Spleen (tissue), 11 donors: ENCODE measurements at regions not wholly inside any gene's neighbourhood (a gene's known extent, or its start where the extent isn't known, plus 50 kb on each side); places are given as distances from the start of the nearest gene placed in this dataset.
"Not testable (repeated sequence)": the region's sequence is repeated elsewhere in the genome, so short reads cannot be mapped to it uniquely, and the experiment has no call there.

ENCODE experiments used
- DNase-seq: peaks from one replicate; pipeline ENCODE4 v3.0.0-alpha.2; 2020
- H3K27ac ChIP-seq, 8 donors: fragments of 200-600 bp; sonication (generic) in 7 of 8; 1 replicate in 4 of 8; 2 replicates in 4 of 8; pipeline versions ENCODE4 v1.5.0 to v1.8.0; 2016 to 2021; ENCODE audit warnings: inconsistent platforms in 4 of 8, mild to moderate bottlenecking in 4 of 8, moderate library complexity in 1 of 8
- H3K27me3 ChIP-seq, 7 donors: fragments of 200-600 bp; sonication (generic) in 6 of 7; replicated peaks in 1 of 7; 1 replicate in 4 of 7; 2 replicates in 3 of 7; pipeline versions ENCODE4 v1.5.0 to v1.8.0; 2016 to 2021; ENCODE audit warnings: inconsistent platforms in 3 of 7, mild to moderate bottlenecking in 1 of 7
- H3K36me3 ChIP-seq, 6 donors: fragments of 200-600 bp; sonication (generic) in 5 of 6; 1 replicate in 4 of 6; 2 replicates in 2 of 6; pipeline versions ENCODE4 v1.5.0 to v1.8.0; 2016 to 2021; ENCODE audit warnings: inconsistent platforms in 2 of 6
- H3K4me1 ChIP-seq, 6 donors: fragments of 200-600 bp; sonication (generic) in 5 of 6; 1 replicate in 3 of 6; 2 replicates in 3 of 6; pipeline versions ENCODE4 v1.5.0 to v1.8.0; 2016 to 2021; ENCODE audit warnings: inconsistent platforms in 3 of 6
- H3K4me3 ChIP-seq, 8 donors: fragments of 200-600 bp; sonication (generic) in 7 of 8; 1 replicate in 4 of 8; 2 replicates in 4 of 8; pipeline versions ENCODE4 v1.5.0 to v1.8.0; 2016 to 2021; ENCODE audit warnings: inconsistent platforms in 4 of 8, mild to moderate bottlenecking in 4 of 8, moderate library complexity in 2 of 8
- H3K9me3 ChIP-seq, 8 donors: fragments of 200-600 bp; sonication (generic) in 7 of 8; 1 replicate in 4 of 8; 2 replicates in 4 of 8; pipeline versions ENCODE4 v1.5.0 to v1.8.0; 2016 to 2021; ENCODE audit warnings: inconsistent platforms in 4 of 8
- POLR2A ChIP-seq, 3 donors: fragments of 450-650 bp; IDR thresholded peaks; one replicate each; pipeline ENCODE4 v1.5.1; 2017; ENCODE audit warnings: antibody characterized with exemption in 3 of 3, mild to moderate bottlenecking in 1 of 3
- POLR2AphosphoS5 ChIP-seq, 3 donors: sonication (generic); formaldehyde crosslinking; IDR thresholded peaks; one replicate each; pipeline ENCODE4 v1.5.1; 2017; ENCODE audit warnings: antibody characterized with exemption in 3 of 3
- WGBS, 5 donors: extraction: QIAGEN DNeasy Blood & Tissue Kit in 3 of 5; methylation state at CpG; one replicate each; pipeline versions ENCODE4 v1.1.5 to v1.1.7; 2013 to 2018; 5-methylcytosine and 5-hydroxymethylcytosine counted together
- intact Hi-C: fragments of 100-400 bp; cut with DNase I; formaldehyde crosslinking; loops from one replicate; pipeline ENCODE4 v1.15.0; 2023; ENCODE audit warnings: low total_unique reads
- TF ChIP-seq, protein P1 (sequence below), 11 experiments: fragments of 200-600 bp in 7 of 11; fragments of 450-650 bp in 4 of 11; sonication (generic) in 4 of 11; IDR thresholded peaks in 8 of 11; conservative IDR thresholded peaks in 3 of 11; 1 replicate in 7 of 11; 2 replicates in 4 of 11; pipeline versions ENCODE4 v1.4.0 to v1.8.0; 2016 to 2021; ENCODE audit warnings: antibody characterized with exemption in 11 of 11, inconsistent platforms in 4 of 11, mild to moderate bottlenecking in 1 of 11
- donor health status: healthy with polysubstance abuse.
- donor health status: DM: no; HTN: no; CAD: no; lungs with moderate emphysema.
- donor health status: DM: no; HTN: no; CAD: no.
- donor health status: Bipolar disorder and iron deficiency.
- donor health status: healthy.
- donor health status: DM: no; HTN: no; CAD: no.
- donor health status: DM: yes; HTN: yes; CAD: no.

DNA sequence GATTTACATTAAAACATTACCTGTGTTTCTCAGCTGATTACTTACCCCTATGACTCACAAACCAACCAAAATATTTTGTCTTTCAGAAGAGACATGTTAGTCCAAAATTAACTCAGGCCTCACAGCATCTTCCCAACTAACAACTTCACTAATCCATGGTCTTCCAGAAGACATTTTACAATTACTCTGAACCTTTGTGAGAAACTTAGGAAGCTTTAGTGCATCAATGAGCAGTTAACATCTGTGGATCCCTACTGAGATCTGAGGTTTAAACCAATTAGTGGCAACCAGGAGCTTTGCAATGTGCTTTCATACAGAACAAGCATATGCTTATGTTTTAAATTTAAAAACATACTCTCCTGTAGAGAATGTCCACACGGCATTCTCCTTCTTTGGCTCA, 269.7 kb downstream of the UBE3D start:
- TF ChIP-seq POLR2AphosphoS5 (IDR thresholded peaks at IDR 0.05) (no peak), POLR2A (IDR thresholded peaks at IDR 0.05) (no peak)
- TF ChIP-seq, protein P1, sequence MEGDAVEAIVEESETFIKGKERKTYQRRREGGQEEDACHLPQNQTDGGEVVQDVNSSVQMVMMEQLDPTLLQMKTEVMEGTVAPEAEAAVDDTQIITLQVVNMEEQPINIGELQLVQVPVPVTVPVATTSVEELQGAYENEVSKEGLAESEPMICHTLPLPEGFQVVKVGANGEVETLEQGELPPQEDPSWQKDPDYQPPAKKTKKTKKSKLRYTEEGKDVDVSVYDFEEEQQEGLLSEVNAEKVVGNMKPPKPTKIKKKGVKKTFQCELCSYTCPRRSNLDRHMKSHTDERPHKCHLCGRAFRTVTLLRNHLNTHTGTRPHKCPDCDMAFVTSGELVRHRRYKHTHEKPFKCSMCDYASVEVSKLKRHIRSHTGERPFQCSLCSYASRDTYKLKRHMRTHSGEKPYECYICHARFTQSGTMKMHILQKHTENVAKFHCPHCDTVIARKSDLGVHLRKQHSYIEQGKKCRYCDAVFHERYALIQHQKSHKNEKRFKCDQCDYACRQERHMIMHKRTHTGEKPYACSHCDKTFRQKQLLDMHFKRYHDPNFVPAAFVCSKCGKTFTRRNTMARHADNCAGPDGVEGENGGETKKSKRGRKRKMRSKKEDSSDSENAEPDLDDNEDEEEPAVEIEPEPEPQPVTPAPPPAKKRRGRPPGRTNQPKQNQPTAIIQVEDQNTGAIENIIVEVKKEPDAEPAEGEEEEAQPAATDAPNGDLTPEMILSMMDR (IDR thresholded peaks at IDR 0.05 in 8 of 11, conservative IDR thresholded peaks at IDR 0.05 in 3 of 11), result no peak
- no peaks in the 10 kb centered on the region for H3K4me1 ChIP-seq
- 59 to 88% (median 76%) methylated on average over 1 of the region's 1 CpG for WGBS, 5 donors
- H3K27ac ChIP-seq, result no peak overlapping the region
- no peaks in the 10 kb centered on the region for H3K27me3 ChIP-seq
- DNase-seq, result no peak
- intact Hi-C loops, result no loop called here
- no peaks in the 10 kb centered on the region for H3K36me3 ChIP-seq
- peaks cover 0 to 23% (median 5%) of the 10 kb centered on the region in 8 donors for H3K9me3 ChIP-seq
- H3K4me3 ChIP-seq, result no peak overlapping the region

DNA sequence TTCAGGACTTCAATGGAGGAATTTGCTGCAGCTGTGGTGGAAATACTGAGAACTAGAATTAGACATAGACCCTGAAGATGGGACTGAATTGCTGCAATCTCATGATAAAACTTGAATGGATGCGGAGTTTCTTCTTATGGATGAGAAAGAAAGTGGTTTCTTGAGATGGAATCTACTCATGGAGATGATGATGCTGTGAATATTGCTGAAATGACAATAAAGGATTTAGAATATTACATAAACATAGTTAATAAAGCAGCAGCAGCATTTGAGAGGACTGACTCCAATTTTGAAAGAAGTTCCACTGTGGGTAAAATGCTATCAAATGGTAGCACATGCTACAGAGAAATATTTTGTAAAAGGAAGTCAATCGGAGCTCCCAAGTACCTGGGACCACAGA, 264.6 kb downstream of the UBE3D start:
- Histone ChIP-seq H3K27ac (no peak overlapping the region), H3K4me3 (no peak overlapping the region), H3K9me3 (peaks cover 0 to 32% (median 11%) of the 10 kb centered on the region in 8 donors), H3K36me3 (no peaks in the 10 kb centered on the region), H3K4me1 (no peaks in the 10 kb centered on the region), H3K27me3 (no peaks in the 10 kb centered on the region)
- TF ChIP-seq, protein P1 (IDR thresholded peaks at IDR 0.05 in 8 of 11, conservative IDR thresholded peaks at IDR 0.05 in 3 of 11), result no peak
- TF ChIP-seq POLR2AphosphoS5 (IDR thresholded peaks at IDR 0.05), result no peak
- intact Hi-C loops, result no loop called here
- no peak for DNase-seq
- WGBS, 5 donors, result 87 to 96% (median 90%) methylated on average over 2 of the region's 2 CpGs

DNA sequence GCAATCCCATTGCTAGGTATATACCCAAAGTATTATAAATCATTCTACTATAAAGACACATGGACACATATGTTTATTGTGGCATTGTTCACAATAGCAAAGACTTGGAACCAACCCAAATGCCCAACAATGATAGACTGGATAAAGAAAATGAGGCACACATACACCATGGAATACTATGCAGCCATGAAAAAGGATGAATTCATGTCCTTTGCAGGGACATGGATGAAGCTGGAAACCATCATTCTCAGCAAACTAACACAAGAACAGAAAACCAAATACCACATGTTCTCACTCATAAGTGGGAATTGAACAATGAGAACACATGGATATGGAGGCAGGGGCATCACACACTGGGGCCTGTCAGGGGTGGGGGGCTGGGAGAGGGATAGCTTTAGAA, 249.4 kb downstream of the UBE3D start:
- H3K9me3 ChIP-seq, H3K36me3 ChIP-seq, intact Hi-C loops, H3K27ac ChIP-seq, DNase-seq, H3K4me1 ChIP-seq, H3K4me3 ChIP-seq, H3K27me3 ChIP-seq: not testable (repeated sequence)

DNA sequence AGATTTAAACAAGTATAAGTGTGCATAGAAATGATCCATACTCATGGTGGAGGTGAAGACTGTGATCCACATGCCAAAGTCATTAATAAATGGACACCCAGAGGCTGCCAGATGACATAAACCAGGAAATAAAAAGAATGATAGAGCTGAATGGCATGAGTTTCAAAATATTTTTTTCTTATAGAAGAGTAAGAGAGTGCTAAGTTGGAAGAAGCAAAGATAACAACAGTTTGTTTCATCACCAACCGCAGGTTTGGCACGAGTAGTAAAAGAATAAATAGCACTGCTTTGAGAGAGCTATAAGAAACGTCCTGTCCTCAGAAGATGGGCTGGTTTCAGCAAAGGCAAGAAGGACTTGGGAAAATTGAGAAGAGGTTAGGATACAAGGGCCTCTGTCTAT, 246.9 kb downstream of the UBE3D start:
- TF ChIP-seq POLR2AphosphoS5 (IDR thresholded peaks at IDR 0.05), result no peak
- TF ChIP-seq, protein P1 (IDR thresholded peaks at IDR 0.05 in 8 of 11, conservative IDR thresholded peaks at IDR 0.05 in 3 of 11), result no peak
- no peak for TF ChIP-seq POLR2A (IDR thresholded peaks at IDR 0.05)
- Histone ChIP-seq H3K27ac (no peak overlapping the region), H3K27me3 (no peaks in the 10 kb centered on the region), H3K4me1 (no peaks in the 10 kb centered on the region), H3K9me3 (peaks cover 0 to 10% (median 0%) of the 10 kb centered on the region in 8 donors), H3K4me3 (no peak overlapping the region), H3K36me3 (no peaks in the 10 kb centered on the region)
- intact Hi-C loops, result no loop called here
- WGBS, 5 donors, result 70 to 83% (median 76%) methylated on average over 3 of the region's 3 CpGs
- no peak for DNase-seq

DNA sequence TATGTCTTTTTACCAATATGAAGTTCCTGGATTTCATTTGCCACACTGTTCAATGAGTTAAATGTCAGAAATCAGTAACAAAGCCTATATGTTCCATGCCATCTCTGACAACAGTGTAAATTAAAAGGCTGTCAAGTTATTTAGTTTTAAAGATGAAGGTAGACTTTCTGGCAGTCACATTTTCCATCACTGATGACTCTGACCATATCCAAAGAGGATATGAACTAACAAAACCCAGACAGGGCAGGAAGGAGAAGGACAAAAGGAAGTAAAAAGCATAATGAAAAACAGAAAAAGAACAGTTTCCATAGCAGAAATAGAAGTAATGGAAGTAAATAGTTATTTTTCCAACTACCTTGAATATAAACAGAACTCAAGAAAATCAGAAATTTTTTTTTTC, 242.3 kb downstream of the UBE3D start:
- Histone ChIP-seq H3K9me3 (no peaks in the 10 kb centered on the region), H3K27me3 (no peaks in the 10 kb centered on the region), H3K27ac (no peak overlapping the region), H3K4me3 (no peak overlapping the region), H3K4me1 (no peaks in the 10 kb centered on the region), H3K36me3 (no peaks in the 10 kb centered on the region)
- no peak for DNase-seq
- TF ChIP-seq POLR2AphosphoS5 (IDR thresholded peaks at IDR 0.05) (no peak), POLR2A (IDR thresholded peaks at IDR 0.05) (no peak)
- TF ChIP-seq, protein P1 (IDR thresholded peaks at IDR 0.05 in 8 of 11, conservative IDR thresholded peaks at IDR 0.05 in 3 of 11), result no peak
- intact Hi-C loops, result no loop called here
